Type B pancreatic cell (in vitro differentiated cells): ENCODE measurements at regions not wholly inside any gene's neighbourhood (a gene's known extent, or its start where the extent isn't known, plus 50 kb on each side); places are given as distances from the start of the nearest gene placed in this dataset.

Source experiments
- DNase-seq: peaks from one replicate; pipeline ENCODE4 v3.0.0; 2021; ENCODE audit warnings: mixed read lengths; ENCODE audit not compliant: unreplicated experiment; ENCODE audit errors: extremely low spot score
- H3K27ac Mint-ChIP-seq: 2 replicates; pipeline ENCODE4 v1.8.0; 2021; ENCODE audit warnings: mild to moderate bottlenecking, mixed read lengths
- H3K27me3 Mint-ChIP-seq: 2 replicates; pipeline ENCODE4 v1.8.0; 2021; ENCODE audit warnings: mixed read lengths
- H3K36me3 Mint-ChIP-seq: 2 replicates; pipeline ENCODE4 v1.8.0; 2021; ENCODE audit warnings: mixed read lengths
- H3K4me1 Mint-ChIP-seq: one replicate; pipeline ENCODE4 v1.8.0; 2021; ENCODE audit warnings: mixed read lengths; ENCODE audit not compliant: unreplicated experiment
- H3K4me3 Mint-ChIP-seq: 2 replicates; pipeline ENCODE4 v1.8.0; 2021; ENCODE audit warnings: mild to moderate bottlenecking, mixed read lengths
- H3K9me3 Mint-ChIP-seq: 2 replicates; pipeline ENCODE4 v1.8.0; 2021; ENCODE audit warnings: mixed read lengths
- CTCF ChIP-seq: fragments of 200-600 bp; sonication (generic); conservative IDR thresholded peaks from 2 replicates; pipeline ENCODE4 v1.5.0; 2021; ENCODE audit warnings: antibody characterized with exemption, mild to moderate bottlenecking

DNA sequence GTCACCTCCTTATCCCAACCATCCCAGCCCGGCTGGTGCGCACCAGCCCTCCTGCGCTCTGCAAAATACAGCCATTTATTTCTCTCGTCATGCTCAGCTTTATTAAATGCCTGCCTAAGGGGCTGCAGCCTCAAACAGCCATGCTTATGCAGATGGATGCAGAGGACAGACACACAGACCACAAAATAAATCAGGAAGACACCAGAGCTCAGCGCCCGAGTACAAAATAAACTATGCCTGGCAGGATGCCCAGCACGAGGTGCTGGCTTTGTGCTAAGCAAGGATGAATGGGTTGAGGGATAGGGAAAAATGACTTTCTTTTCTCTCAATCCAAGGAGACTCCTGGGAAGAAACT lies 70.5 kb downstream of the RPUSD4 start:
- Mint-ChIP-seq H3K9me3 (no peaks in the 10 kb centered on the region), H3K4me3 (peak overlapping the region; percentile 9), H3K36me3 (no peaks in the 10 kb centered on the region), H3K4me1 (peaks cover 44% of the 10 kb centered on the region), H3K27ac (peak overlapping the region; percentile 26), H3K27me3 (no peaks in the 10 kb centered on the region)
- no peak for TF ChIP-seq CTCF
- no peak for DNase-seq

DNA sequence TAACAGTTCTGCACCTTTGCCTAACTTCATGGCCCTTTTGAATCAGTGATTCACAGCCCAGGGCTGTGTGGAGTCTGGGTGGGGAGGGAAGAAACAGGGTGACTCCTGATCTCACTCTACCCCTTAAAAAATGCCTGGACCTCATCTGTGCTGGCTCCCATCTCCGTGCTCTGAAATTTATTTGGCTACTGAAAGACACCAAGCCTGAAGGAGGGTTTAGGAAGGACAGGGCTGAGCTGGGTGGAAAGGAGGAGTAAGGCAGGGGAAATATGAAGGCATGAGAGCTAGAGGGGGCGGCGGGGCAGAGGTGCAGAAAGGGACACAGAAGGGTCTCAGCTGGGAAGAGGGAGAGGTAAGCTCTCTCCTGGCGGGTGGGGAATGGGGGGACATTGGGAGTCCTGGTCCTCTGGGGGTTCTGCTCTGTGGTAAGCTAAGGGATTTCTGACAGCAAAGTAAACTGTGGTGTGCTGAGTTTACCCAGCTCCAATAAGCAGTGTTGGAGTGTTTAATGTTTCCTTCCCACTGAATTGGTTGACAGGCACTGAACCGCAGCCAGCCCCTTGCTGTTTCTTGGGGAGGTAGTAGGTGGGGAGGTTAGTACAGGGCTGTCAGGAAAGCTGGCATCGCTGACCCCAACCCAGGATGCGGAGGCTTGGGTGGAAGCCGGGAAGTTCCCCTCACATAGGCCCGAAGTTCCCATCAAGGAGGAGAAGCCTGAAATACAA lies 71.1 kb downstream of the RPUSD4 start:
- Mint-ChIP-seq H3K4me3 (peak overlapping the region; percentile 28), H3K36me3 (no peaks in the 10 kb centered on the region), H3K27me3 (no peaks in the 10 kb centered on the region), H3K4me1 (peaks cover 49% of the 10 kb centered on the region), H3K9me3 (no peaks in the 10 kb centered on the region), H3K27ac (peak overlapping the region; percentile 51)
- DNase-seq: no peak
- no peak for TF ChIP-seq CTCF

GRCh38 chr11:126139111-126140091 lies 72.0 kb downstream of the RPUSD4 start:
- Mint-ChIP-seq H3K4me1 (peaks cover 57% of the 10 kb centered on the region), H3K36me3 (no peaks in the 10 kb centered on the region), H3K27ac (peak overlapping the region; percentile 40), H3K4me3 (peak overlapping the region; percentile 44), H3K27me3 (no peaks in the 10 kb centered on the region), H3K9me3 (no peaks in the 10 kb centered on the region)
- no peak for DNase-seq
- no peak for TF ChIP-seq CTCF

DNA sequence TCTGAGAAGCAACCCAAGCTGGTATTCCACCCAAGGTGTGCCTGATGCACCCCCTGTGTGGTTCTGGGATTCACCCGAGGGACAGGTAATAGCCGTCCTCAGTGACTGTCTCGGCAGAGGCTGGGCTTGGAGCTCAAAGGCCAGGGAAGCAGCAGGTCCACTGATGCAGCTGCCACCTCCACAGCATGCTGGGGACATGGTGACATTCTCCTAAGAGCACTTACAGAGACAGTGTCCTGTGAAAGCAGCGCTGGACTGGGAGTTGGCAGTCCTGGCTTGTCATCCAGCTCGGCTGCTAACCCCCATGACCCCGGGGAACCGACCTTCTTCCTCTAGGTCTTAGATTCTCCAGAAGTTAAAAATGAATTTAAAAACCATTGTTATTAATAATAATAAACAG lies 72.8 kb downstream of the RPUSD4 start:
- H3K36me3 Mint-ChIP-seq: no peaks in the 10 kb centered on the region
- peaks cover 64% of the 10 kb centered on the region for H3K4me1 Mint-ChIP-seq
- no peaks in the 10 kb centered on the region for H3K27me3 Mint-ChIP-seq
- no peak for DNase-seq
- no peaks in the 10 kb centered on the region for H3K9me3 Mint-ChIP-seq
- H3K27ac Mint-ChIP-seq: no peak overlapping the region
- no peak overlapping the region for H3K4me3 Mint-ChIP-seq
- no peak for TF ChIP-seq CTCF

- Mint-ChIP-seq H3K36me3 (no peaks in the 10 kb centered on the region), H3K27me3 (peaks cover 9% of the 10 kb centered on the region), H3K9me3 (peaks cover 3% of the 10 kb centered on the region), H3K4me1 (peaks cover 79% of the 10 kb centered on the region), H3K27ac (peak overlapping the region; percentile 61), H3K4me3 (no peak overlapping the region)
- DNase-seq: no peak
- TF ChIP-seq CTCF: no peak
These were observed 74.3 kb downstream of the RPUSD4 start for GRCh38 chr11:126137136-126137535.
